MG63 (cell line): ENCODE measurements at regions not wholly inside any gene's neighbourhood (a gene's known extent, or its start where the extent isn't known, plus 50 kb on each side); places are given as distances from the start of the nearest gene placed in this dataset.

Source experiments
- DNase-seq: peaks from one replicate; pipeline ENCODE4 v3.0.0-alpha.2; 2020
- H3K27me3 ChIP-seq: fragments of 250-450 bp; sonication (Bioruptor Pico); 2 replicates; pipeline ENCODE4 v1.5.1; 2020; ENCODE audit warnings: mild to moderate bottlenecking, moderate library complexity
- H3K36me3 ChIP-seq: fragments of 250-450 bp; sonication (Bioruptor Pico); 2 replicates; pipeline ENCODE4 v1.5.1; 2020; ENCODE audit warnings: mild to moderate bottlenecking, moderate library complexity
- H3K4me3 ChIP-seq: fragments of 250-450 bp; sonication (Bioruptor Pico); 2 replicates; pipeline ENCODE4 v1.5.1; 2020; ENCODE audit warnings: mild to moderate bottlenecking, moderate library complexity
- H3K9me3 ChIP-seq: fragments of 250-450 bp; sonication (Bioruptor Pico); 2 replicates; pipeline ENCODE4 v1.5.1; 2020; ENCODE audit warnings: mild to moderate bottlenecking, moderate library complexity

DNA sequence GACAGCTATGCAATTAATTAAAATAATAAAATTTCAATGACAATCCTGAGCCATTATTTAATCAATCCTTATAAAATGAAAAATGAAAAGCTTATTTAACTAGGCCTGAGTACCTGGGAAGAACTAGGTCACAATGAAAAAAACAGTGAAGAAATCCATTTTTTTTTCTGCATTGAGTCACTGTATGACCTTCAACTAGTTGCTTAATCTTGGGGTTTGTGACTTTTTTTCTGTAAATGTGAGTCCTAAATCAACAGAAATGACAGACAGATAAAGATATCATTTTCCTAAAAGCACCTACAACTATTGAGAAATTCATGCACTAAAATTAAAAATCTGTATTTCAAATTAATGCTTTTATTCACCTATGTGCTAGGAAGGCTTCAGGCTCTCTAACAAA, 96.8 kb downstream of the TMEM26 start:
- Histone ChIP-seq H3K9me3 (no peaks in the 10 kb centered on the region), H3K36me3 (no peaks in the 10 kb centered on the region), H3K4me3 (no peak overlapping the region), H3K27me3 (no peaks in the 10 kb centered on the region)
- no peak for DNase-seq

DNA sequence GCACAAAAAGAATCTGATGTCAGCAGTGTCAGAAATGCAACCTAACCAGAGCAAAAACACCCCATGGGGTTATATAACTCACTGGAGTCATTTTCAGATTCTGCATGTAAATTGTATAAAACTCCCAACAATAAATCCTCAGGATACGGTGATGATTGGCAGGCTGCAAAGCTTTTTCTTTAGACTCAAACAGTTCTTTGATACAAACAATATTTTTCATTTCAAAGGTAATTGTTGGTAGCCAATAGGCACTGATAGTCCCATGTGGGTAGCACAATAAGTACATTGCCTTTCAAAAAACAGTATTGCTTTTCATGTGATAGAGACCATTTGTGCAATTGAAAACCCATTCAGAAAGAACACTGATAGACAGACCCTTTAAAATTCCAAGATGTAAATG, 98.0 kb downstream of the TMEM26 start:
- Histone ChIP-seq H3K27me3 (no peaks in the 10 kb centered on the region), H3K4me3 (no peak overlapping the region), H3K36me3 (no peaks in the 10 kb centered on the region), H3K9me3 (no peaks in the 10 kb centered on the region)
- DNase-seq, result no peak

DNA sequence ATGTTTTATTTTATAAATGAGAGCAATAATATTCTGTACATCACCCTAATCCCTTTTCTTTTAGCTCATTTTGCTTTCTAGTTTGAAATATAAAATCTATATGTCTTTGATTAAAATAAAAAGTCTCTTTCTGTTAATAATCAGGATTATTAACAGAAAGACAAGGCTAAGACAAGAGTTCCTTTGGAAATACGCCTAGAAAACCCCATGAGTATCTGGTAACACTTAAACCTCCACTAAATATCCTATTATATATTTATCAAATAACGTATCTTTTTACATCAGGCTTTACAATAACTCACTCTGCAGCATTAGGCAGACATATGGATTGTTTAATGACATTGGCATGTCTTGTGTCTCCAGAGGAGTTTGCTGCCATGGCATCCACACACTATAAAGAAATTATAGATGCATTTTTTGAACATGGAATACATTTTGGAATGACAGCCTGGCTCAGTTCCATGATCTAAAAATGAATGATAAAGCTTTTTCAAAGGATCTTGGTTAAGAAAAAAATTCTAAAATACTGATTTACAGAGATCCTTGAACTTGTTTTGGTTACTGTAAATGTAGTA, 98.7 kb downstream of the TMEM26 start:
- no peak for DNase-seq
- Histone ChIP-seq H3K27me3 (no peaks in the 10 kb centered on the region), H3K4me3 (no peak overlapping the region), H3K36me3 (no peaks in the 10 kb centered on the region), H3K9me3 (no peaks in the 10 kb centered on the region)

DNA sequence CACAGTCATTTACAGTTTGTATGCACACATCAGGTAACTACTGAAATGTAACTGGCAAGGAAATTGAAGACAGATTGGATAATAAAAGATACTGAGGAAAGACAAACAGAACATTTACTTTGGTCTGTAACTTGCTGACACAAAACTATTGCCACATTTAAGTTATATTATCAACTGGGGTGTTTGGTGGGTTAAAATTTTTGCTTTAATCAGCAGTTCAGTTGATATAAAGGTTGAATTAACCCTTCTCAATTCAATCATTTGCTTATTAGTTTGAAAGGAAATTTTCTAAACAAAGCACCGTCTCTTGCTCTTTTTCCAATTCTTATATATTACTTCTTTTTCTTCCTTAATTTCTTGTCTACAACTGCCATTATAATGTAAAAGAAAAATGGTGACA, 102.4 kb downstream of the TMEM26 start:
- H3K9me3 ChIP-seq, result no peaks in the 10 kb centered on the region
- DNase-seq, result no peak
- no peaks in the 10 kb centered on the region for H3K36me3 ChIP-seq
- H3K27me3 ChIP-seq, result no peaks in the 10 kb centered on the region
- H3K4me3 ChIP-seq, result no peak overlapping the region

DNA sequence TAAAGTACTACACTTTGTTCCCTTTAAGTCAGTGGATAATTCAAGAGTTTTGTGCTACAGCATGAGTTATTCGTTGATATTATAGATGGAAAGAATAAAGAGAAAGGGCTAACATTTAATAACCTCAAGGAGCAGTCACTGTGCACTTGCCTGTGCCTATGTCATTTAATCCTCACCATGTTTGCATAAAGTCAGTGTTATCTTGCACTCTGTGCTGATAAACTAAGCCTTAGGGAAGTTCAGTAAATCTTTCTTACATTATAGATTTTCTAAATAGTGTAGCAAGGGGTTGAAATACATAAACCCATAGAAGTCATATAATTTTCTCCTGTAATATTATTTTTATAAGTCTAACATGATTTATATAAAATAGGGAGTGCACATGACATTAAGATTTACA, 103.1 kb downstream of the TMEM26 start:
- Histone ChIP-seq H3K27me3 (no peaks in the 10 kb centered on the region), H3K9me3 (no peaks in the 10 kb centered on the region), H3K36me3 (no peaks in the 10 kb centered on the region), H3K4me3 (no peak overlapping the region)
- DNase-seq, result no peak

DNA sequence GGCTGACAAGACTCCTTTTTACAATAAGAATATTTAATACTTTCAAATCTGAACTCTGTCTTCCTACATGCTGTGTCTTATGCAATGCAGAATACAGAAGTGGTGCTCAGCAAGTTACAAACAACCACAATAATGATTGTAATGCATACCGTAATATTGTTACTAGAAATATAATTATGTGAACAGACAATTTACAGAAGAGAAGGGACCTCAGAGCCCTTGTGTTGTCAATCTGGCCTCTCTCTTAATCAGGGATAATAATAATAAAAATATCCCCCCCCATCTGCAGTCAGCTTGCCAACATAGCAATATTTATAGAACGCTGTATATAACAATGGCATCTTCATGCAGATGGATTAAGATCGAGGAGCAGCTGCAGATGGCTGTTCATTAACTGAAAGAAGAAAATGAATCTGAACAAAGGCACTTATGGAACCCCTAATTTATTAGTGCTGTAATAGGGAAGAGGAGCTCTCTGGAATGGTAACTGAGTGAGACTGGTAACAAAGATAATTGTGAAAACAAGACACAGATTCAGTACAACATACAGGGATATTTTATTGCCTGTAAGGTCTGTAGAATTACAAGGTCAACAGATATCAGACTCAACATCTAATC, 106.3 kb downstream of the TMEM26 start:
- H3K27me3 ChIP-seq, result no peaks in the 10 kb centered on the region
- DNase-seq, result no peak
- no peaks in the 10 kb centered on the region for H3K9me3 ChIP-seq
- no peaks in the 10 kb centered on the region for H3K36me3 ChIP-seq
- no peak overlapping the region for H3K4me3 ChIP-seq

DNA sequence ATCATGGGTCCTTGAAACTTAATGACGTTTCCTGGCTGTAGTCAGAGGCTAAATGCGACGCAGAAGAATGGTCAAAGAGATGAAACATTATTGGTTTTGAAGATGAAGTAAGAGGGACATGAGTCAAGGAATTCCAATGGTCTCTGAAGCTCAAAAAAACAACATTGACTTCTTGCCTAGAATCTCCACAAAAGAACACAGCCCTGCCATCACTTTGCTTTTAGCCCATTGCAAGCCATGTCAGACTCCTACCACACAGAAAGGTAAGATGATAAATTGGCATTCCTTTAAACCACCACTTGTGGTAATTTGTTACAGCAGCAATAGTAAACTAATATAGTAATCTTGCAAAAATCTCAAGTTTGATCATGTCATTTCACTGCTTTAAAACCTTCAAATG, 109.4 kb downstream of the TMEM26 start:
- H3K4me3 ChIP-seq, result no peak overlapping the region
- H3K27me3 ChIP-seq, result no peaks in the 10 kb centered on the region
- no peak for DNase-seq
- no peaks in the 10 kb centered on the region for H3K36me3 ChIP-seq
- H3K9me3 ChIP-seq, result no peaks in the 10 kb centered on the region

DNA sequence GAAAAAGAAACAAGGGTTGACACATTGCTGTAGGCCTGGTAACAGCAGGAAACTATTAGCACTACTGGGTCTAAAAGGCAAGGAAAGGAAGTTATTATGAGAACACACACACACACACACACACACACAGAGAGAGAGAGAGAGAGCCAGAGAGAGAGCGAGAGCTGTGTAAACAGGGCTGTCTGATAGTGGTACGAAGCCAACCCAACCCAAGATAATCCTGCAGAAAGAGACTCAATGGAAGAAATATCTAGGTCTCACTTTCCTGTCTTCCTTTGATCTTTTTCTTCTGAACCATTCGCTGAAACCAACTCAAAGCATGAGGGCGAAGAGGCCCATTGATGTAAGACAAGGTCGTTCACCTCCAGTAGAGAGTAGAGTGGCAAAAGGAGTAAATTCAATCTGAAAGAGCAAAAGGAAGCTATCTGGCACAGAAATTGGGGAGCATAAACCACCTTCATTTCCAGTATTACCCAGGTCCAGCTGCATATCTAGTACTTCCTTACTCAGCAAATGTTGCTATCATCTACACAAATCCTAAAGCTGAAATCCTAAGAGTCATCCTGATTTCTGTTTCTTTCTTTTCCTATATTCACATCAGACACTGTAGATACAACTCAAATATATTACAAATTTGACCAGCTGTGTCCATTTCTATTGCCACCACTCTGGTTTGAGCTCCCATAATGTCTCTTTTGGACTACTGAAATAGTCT, 110.2 kb downstream of the TMEM26 start:
- no peak for DNase-seq
- H3K9me3 ChIP-seq, result no peaks in the 10 kb centered on the region

DNA sequence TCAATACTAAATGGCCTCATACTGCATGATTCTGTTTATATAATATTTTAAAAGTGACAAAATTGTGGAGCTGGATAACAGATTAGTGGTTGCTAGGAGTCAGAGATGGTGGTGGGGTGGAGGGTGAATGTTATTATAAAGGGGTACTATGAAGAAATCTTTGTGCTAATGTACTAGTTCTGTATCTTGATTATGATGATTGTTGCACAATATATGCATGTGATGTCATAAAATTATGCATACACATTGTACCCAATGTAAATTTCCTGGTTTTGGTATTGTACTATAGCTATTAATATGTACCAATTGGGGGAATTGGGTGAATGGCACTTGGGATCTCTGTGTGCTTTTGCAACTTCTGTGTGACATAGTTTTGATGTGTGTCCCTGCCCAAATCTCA, 112.2 kb downstream of the TMEM26 start:
- DNase-seq, result no peak
- Histone ChIP-seq H3K4me3 (no peak overlapping the region), H3K27me3 (no peaks in the 10 kb centered on the region), H3K9me3 (no peaks in the 10 kb centered on the region), H3K36me3 (no peaks in the 10 kb centered on the region)

More for the DNA sequence above, 110.2 kb downstream of the TMEM26 start:
- H3K27me3 ChIP-seq, result no peaks in the 10 kb centered on the region
- H3K4me3 ChIP-seq, result no peak overlapping the region
- no peaks in the 10 kb centered on the region for H3K36me3 ChIP-seq

DNA sequence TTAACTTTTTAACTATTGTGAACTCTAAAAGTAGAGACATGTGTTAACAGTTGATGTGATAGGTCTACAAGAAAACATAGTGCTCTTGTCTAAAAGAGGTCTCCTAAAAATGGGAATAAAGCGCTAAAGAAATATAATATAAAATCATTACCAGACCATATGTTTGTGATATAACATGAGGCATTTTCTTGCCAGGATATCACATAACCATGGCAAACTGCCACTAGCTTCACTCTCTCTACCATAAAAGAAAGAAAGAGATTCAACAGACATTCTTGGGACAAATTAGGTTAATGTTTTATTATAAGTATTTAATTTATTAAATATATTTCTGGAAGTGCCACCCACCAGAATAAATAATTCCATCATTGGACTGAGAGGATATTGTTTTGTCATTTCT, 115.0 kb downstream of the TMEM26 start:
- H3K27me3 ChIP-seq, result no peaks in the 10 kb centered on the region
- H3K36me3 ChIP-seq, result no peaks in the 10 kb centered on the region
- no peaks in the 10 kb centered on the region for H3K9me3 ChIP-seq
- H3K4me3 ChIP-seq, result no peak overlapping the region
- no peak for DNase-seq

DNA sequence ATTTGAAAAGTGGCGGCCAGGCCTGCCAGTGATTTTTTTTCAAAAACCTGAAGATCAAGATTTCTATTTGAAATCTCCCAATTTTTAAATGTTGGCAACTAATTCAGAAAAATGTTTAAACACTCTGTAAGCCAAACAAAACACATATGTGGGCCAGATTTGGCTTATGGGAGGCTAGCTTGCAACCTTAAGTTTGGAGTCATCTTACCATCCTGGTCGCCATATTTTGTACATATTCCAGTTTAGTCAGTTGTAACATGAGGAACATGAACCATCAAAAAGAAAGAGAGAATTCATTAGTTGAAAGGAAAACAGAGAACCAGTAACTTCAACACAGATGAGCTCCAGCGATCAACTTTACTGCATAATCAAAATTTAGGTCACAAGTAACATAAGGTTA, 115.4 kb downstream of the TMEM26 start:
- H3K36me3 ChIP-seq, result no peaks in the 10 kb centered on the region
- no peak for DNase-seq
- no peak overlapping the region for H3K4me3 ChIP-seq
- no peaks in the 10 kb centered on the region for H3K27me3 ChIP-seq
- no peaks in the 10 kb centered on the region for H3K9me3 ChIP-seq

DNA sequence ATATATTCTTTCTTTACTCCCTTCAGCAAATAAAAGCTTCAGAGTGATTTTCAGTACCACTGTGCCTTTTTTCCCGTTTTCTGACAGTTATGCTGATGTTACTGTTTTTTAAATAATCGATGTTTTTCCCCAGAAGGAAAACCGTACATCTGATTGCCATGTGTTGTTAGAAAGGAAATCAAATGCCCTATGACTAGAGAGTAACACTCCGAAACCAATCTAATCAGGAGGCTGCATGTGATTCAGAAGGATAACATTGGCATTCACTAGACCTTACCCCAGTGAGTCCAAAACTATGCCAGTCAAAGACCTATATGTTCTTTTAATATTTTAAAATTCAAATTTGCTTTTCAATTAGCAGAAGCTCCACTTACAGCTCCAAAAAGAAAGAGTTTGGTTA, 116.3 kb downstream of the TMEM26 start:
- no peak overlapping the region for H3K4me3 ChIP-seq
- DNase-seq, result no peak
- H3K27me3 ChIP-seq, result no peaks in the 10 kb centered on the region
- no peaks in the 10 kb centered on the region for H3K9me3 ChIP-seq
- no peaks in the 10 kb centered on the region for H3K36me3 ChIP-seq

DNA sequence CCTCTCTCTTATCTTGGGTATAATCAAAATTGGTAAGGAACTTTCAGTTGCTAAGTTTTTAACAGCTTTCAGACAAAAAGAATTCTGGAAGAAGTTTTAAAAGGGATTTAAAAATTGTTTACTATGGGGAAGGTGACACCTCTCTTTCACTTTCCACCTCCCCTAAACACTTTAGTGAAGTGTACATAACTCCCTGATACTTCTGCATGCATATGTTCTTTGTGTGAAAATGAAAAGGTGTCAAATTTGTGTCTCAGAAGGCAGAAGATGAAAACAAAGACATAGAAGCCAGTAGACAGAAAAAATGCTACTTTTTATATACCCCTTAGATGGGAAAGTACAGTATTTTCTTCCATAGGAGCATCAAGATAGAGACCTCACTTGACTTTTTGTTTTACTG, 117.8 kb downstream of the TMEM26 start:
- Histone ChIP-seq H3K9me3 (no peaks in the 10 kb centered on the region), H3K4me3 (no peak overlapping the region), H3K27me3 (no peaks in the 10 kb centered on the region), H3K36me3 (no peaks in the 10 kb centered on the region)
- no peak for DNase-seq

DNA sequence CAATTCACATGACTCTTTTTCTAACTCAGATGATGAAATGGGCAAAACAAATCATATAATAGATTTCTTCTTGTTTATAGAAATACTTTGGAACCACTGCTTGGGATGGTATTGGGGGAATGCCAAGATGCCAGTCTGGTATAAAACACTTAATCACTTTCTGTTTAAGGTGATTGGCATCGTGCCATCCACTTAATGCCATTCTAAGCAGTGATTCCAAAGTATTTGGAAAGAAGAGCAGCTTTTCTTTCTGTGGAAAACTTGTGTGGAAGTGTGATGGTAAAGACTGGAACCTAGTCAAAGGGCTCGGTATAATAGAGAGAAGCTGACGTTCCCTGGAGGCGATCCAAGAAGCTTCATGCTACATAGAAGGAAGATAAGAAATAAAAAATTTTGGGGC, 120.6 kb downstream of the TMEM26 start:
- no peaks in the 10 kb centered on the region for H3K36me3 ChIP-seq
- H3K27me3 ChIP-seq, result no peaks in the 10 kb centered on the region
- no peaks in the 10 kb centered on the region for H3K9me3 ChIP-seq
- DNase-seq, result peak; percentile 11
- H3K4me3 ChIP-seq, result no peak overlapping the region

DNA sequence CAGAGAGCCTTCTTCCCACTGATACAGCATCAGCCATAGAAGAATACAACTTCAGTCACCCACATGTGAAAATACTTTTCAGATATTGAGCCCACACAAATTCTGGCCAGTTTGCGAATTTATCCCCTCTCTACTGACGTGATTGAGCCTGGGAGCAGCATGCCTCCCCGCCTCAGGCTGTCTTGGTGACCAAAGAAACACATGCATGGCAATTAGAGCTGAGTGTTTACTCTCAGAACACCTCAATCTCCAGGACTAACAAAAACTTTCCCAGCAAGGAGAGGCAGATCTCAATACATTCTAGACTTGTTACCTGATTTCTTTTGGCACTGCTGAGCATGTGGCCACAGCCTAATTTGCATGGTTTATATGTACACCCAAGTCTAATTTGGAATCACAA, 122.5 kb downstream of the TMEM26 start:
- no peaks in the 10 kb centered on the region for H3K9me3 ChIP-seq
- no peaks in the 10 kb centered on the region for H3K27me3 ChIP-seq
- no peak for DNase-seq
- H3K4me3 ChIP-seq, result no peak overlapping the region
- H3K36me3 ChIP-seq, result no peaks in the 10 kb centered on the region

DNA sequence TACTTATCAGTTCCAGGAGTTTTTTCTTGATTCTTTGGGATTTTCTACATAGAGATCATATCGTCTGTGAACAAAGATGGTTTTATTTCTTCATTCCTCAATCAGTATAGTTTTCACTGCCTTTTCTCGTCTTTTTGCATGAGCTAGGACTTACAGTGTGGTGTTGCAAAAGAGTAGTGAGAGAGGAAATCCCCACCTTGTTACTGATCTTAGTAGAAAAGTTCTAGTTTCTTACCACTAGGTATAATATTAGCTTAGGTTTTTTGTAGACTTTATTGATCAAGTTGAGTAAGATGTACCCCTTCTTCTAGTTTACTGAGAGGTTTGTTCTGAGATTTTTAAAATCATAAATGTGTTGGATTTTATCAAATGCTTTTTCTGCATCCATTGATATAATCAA, 123.3 kb downstream of the TMEM26 start:
- Histone ChIP-seq H3K27me3 (no peaks in the 10 kb centered on the region), H3K4me3 (no peak overlapping the region), H3K9me3 (no peaks in the 10 kb centered on the region), H3K36me3 (no peaks in the 10 kb centered on the region)
- no peak for DNase-seq

DNA sequence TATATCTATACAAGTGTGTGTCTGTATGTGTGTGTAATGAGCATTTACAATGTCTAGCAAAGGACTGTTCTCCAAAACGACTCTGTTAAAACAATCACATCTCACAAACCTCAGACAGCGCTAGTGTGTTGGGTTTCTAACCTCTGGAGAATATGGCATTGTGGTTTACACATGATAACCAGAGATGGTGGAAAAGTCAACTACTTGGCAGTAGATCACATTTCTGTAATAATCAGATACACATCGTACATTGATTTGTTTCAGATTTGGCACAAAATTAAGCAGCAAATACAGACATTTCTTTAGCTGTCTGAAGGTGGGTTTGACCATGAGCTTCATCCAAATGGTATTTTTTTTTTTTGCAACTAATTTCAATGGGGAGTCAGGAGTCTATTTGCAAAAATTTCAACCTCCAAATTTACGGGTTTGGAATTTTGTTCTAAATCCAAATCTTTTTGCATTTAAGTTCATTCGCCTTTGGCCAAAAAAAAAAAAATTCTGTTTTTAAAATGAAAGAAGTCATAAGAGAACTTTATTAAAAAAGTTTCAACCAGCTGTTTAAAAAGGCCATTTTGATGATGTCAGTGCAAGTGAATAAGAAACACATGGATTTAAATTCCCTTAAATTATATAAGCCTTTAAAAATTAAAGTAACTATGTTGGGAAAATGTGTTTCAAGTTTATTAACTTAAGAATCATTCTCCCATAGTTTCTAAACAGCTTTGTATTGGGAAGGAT, 127.8 kb downstream of the TMEM26 start:
- Histone ChIP-seq H3K4me3 (no peak overlapping the region), H3K36me3 (no peaks in the 10 kb centered on the region), H3K27me3 (no peaks in the 10 kb centered on the region), H3K9me3 (no peaks in the 10 kb centered on the region)
- no peak for DNase-seq

DNA sequence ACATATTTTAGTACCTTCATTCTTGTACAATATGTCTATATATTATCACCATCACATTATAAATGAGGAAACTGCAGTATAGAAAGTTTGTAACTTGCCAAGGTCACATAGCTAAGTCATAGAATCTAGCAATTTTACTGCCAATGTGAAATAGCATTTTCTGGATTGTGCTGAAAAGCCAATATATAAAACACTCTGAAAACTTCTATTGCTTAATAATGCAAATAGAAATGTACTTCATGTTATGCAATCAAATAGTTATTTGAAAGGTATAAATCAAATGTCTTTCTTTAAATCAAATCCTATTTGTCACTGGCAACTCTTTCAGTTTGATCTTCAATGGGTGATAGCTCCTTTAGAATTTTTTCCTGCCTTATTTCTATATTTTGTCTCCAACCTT, 129.5 kb downstream of the TMEM26 start:
- H3K27me3 ChIP-seq, result no peaks in the 10 kb centered on the region
- no peak for DNase-seq
- H3K4me3 ChIP-seq, result no peak overlapping the region
- no peaks in the 10 kb centered on the region for H3K9me3 ChIP-seq
- no peaks in the 10 kb centered on the region for H3K36me3 ChIP-seq
